ENCODE measurements at regions not wholly inside any gene's neighbourhood (a gene's known extent, or its start where the extent isn't known, plus 50 kb on each side); places are given as distances from the start of the nearest gene placed in this dataset.
"Not testable (repeated sequence)": the region's sequence is repeated elsewhere in the genome, so short reads cannot be mapped to it uniquely, and the experiment has no call there.

- no peak overlapping the region for H3K4me3 ChIP-seq (ENCODE audit: low read depth in 1 of 2, low read length in 2 of 2)
- no peaks in the 10 kb centered on the region for H3K27me3 ChIP-seq (ENCODE audit: low read depth, low read length)
- H3K9me3 ChIP-seq (ENCODE audit: control insufficient read depth in 1 of 2, low read length in 2 of 2) = no peaks in the 10 kb centered on the region
- H3K27ac ChIP-seq (ENCODE audit: low read length) = no peak overlapping the region
- H3K4me1 ChIP-seq (ENCODE audit: control insufficient read depth in 1 of 2, insufficient read depth in 2 of 2, low read length in 2 of 2) = peaks cover 0 to 4% of the 10 kb centered on the region in 2 donors
- no peaks in the 10 kb centered on the region for H3K36me3 ChIP-seq (ENCODE audit: control insufficient read depth in 1 of 2, insufficient read depth in 2 of 2, low read length in 2 of 2)
These were observed 78.9 kb upstream of the PLET1 start for GRCh38 chr11:112339566-112339965.

DNA sequence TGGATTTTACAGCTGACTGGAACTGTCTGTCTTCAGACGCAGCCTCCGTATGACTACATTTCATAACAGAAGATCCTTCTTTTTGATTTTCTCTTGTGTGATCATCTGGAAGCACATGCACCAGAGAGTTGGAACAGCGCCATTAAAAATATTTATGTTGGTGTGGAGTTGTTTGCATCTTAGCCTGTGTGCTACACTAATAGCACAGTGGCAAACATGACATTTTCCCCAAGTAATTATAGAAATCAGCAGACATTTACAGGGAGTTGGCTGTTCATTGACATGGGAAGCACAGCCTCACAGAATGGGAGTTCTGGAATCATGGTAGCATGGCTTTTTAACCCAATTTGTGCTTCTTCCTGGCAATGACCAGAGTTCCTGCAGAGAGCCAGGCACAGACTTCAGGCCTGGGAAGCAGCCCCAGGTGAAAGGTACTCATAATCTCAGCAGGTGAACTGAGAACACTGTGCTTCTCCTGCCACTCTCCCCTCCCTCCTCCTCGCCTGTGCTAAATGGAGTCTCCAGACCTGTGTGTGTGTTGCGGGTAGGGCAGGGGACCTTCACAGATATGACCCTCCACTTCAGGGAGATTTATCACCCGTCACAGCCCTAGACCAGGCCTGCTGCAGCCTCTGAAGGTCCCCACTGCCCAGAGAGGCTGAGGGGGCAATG lies 82.8 kb upstream of the PLET1 start:
- Histone ChIP-seq H3K9me3 (ENCODE audit: control insufficient read depth in 1 of 2, low read length in 2 of 2) (no peaks in the 10 kb centered on the region), H3K27me3 (ENCODE audit: low read depth, low read length) (no peaks in the 10 kb centered on the region), H3K4me3 (ENCODE audit: low read depth in 1 of 2, low read length in 2 of 2) (no peak overlapping the region), H3K27ac (ENCODE audit: low read length) (no peak overlapping the region), H3K4me1 (ENCODE audit: control insufficient read depth in 1 of 2, insufficient read depth in 2 of 2, low read length in 2 of 2) (peaks cover 0 to 4% of the 10 kb centered on the region in 2 donors), H3K36me3 (ENCODE audit: control insufficient read depth in 1 of 2, insufficient read depth in 2 of 2, low read length in 2 of 2) (no peaks in the 10 kb centered on the region)

DNA sequence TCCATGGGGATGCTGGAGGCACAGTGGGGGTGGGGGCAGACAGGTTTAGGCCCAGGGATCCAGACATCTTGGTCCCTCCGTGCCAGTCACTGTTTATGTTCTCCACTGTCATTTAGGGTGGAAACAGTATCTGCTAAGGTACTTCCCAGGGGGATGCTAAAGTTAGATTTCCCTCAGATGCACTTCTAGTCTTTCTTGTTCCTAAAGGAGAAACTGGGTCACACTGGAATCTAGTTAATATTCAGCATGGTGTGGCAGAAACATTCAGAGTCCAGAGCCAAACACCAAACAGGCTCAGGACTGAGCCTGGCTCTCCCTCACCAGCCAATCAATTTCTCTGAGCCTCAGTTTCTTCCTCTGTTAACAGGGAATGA lies 83.4 kb upstream of the PLET1 start:
- Histone ChIP-seq H3K36me3 (ENCODE audit: control insufficient read depth in 1 of 2, insufficient read depth in 2 of 2, low read length in 2 of 2) (no peaks in the 10 kb centered on the region), H3K27me3 (ENCODE audit: low read depth, low read length) (no peaks in the 10 kb centered on the region), H3K27ac (ENCODE audit: low read length) (no peak overlapping the region), H3K9me3 (ENCODE audit: control insufficient read depth in 1 of 2, low read length in 2 of 2) (no peaks in the 10 kb centered on the region), H3K4me3 (ENCODE audit: low read depth in 1 of 2, low read length in 2 of 2) (no peak overlapping the region), H3K4me1 (ENCODE audit: control insufficient read depth in 1 of 2, insufficient read depth in 2 of 2, low read length in 2 of 2) (peaks cover 0 to 4% of the 10 kb centered on the region in 2 donors)

GRCh38 chr11:112345166-112345565 lies 84.5 kb upstream of the PLET1 start:
- H3K9me3 ChIP-seq (ENCODE audit: control insufficient read depth in 1 of 2, low read length in 2 of 2) = no peaks in the 10 kb centered on the region
- H3K4me3 ChIP-seq (ENCODE audit: low read depth in 1 of 2, low read length in 2 of 2) = no peak overlapping the region
- no peak overlapping the region for H3K27ac ChIP-seq (ENCODE audit: low read length)
- H3K27me3 ChIP-seq (ENCODE audit: low read depth, low read length) = no peaks in the 10 kb centered on the region
- no peaks in the 10 kb centered on the region for H3K36me3 ChIP-seq (ENCODE audit: control insufficient read depth in 1 of 2, insufficient read depth in 2 of 2, low read length in 2 of 2)
- H3K4me1 ChIP-seq (ENCODE audit: control insufficient read depth in 1 of 2, insufficient read depth in 2 of 2, low read length in 2 of 2) = peaks cover 0 to 4% of the 10 kb centered on the region in 2 donors

GRCh38 chr11:112345706-112346105 lies 85.0 kb upstream of the PLET1 start:
- Histone ChIP-seq H3K36me3 (ENCODE audit: control insufficient read depth in 1 of 2, insufficient read depth in 2 of 2, low read length in 2 of 2) (no peaks in the 10 kb centered on the region), H3K4me1 (ENCODE audit: control insufficient read depth in 1 of 2, insufficient read depth in 2 of 2, low read length in 2 of 2) (peaks cover 0 to 4% of the 10 kb centered on the region in 2 donors), H3K27ac (ENCODE audit: low read length) (no peak overlapping the region), H3K9me3 (ENCODE audit: control insufficient read depth in 1 of 2, low read length in 2 of 2) (no peaks in the 10 kb centered on the region), H3K4me3 (ENCODE audit: low read depth in 1 of 2, low read length in 2 of 2) (no peak overlapping the region), H3K27me3 (ENCODE audit: low read depth, low read length) (no peaks in the 10 kb centered on the region)

DNA sequence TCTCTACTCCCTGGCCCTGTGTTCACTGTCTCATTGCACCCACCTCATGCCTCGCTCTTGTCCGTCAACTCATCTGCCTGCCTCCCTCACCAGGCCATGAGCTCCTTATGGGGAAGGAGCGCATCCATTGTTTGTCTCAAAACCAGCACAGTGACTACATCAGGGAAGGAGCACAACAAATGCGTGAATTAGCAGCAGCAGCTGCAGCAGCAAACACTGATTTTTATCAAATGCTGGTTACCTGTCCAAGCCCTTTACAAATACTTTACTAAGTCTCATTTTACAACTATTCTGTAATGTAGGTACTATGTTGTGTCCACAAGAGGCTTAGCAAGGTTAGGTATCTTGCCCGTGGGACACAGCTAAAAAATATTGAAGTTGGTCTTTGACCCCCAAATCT lies 85.9 kb upstream of the PLET1 start:
- Histone ChIP-seq H3K4me1 (ENCODE audit: control insufficient read depth in 1 of 2, insufficient read depth in 2 of 2, low read length in 2 of 2) (peaks cover 0 to 4% of the 10 kb centered on the region in 2 donors), H3K4me3 (ENCODE audit: low read depth in 1 of 2, low read length in 2 of 2) (no peak overlapping the region), H3K36me3 (ENCODE audit: control insufficient read depth in 1 of 2, insufficient read depth in 2 of 2, low read length in 2 of 2) (no peaks in the 10 kb centered on the region), H3K27me3 (ENCODE audit: low read depth, low read length) (no peaks in the 10 kb centered on the region), H3K9me3 (ENCODE audit: control insufficient read depth in 1 of 2, low read length in 2 of 2) (no peaks in the 10 kb centered on the region), H3K27ac (ENCODE audit: low read length) (no peak overlapping the region)

- Histone ChIP-seq H3K27ac (ENCODE audit: low read length) (no peak overlapping the region), H3K9me3 (ENCODE audit: control insufficient read depth in 1 of 2, low read length in 2 of 2) (no peaks in the 10 kb centered on the region), H3K27me3 (ENCODE audit: low read depth, low read length) (no peaks in the 10 kb centered on the region), H3K4me3 (ENCODE audit: low read depth in 1 of 2, low read length in 2 of 2) (no peak overlapping the region), H3K36me3 (ENCODE audit: control insufficient read depth in 1 of 2, insufficient read depth in 2 of 2, low read length in 2 of 2) (no peaks in the 10 kb centered on the region), H3K4me1 (ENCODE audit: control insufficient read depth in 1 of 2, insufficient read depth in 2 of 2, low read length in 2 of 2) (peaks cover 0 to 3% of the 10 kb centered on the region in 2 donors)
These were observed 87.9 kb upstream of the PLET1 start for GRCh38 chr11:112348480-112349029.

DNA sequence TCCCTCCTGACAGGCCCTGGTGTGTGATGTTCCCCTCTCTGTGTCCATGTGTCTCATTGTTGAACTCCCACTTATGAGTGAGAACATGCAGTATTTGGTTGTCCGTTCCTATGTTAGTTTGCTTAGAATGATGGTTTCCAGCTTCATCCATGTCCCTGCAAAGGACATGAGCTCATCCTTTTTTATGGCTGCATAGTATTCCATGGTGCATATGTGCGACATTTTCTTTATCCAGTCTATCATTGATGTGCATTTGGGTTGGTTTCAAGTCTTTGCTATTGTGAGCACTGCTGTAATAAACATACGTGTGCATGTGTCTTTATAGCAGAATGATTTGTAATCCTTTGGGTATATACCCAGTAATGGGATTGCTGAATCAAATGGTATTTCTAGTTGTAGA lies 90.8 kb upstream of the PLET1 start:
- H3K27ac ChIP-seq (ENCODE audit: low read length) = not testable (repeated sequence)

DNA sequence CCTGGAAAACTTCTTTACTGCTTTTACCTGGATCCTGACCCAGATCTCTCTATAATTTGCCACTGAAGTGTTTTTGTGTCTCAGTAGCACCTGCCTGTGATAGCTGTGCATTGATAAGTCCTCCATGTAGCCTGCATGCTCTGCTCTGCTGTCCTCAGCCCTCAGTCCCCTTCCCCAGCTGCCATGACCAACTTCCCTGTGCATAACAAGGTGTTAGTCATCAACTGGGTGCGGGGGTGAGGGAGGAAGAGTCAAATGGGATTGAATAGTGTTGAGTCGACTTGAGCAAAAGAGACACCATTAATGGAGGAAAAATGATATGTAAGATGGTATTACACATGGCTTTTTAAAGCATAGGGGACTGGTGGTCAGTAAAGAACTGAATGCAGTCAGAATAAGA lies 92.2 kb upstream of the PLET1 start:
- H3K9me3 ChIP-seq (ENCODE audit: control insufficient read depth in 1 of 2, low read length in 2 of 2) = no peaks in the 10 kb centered on the region
- no peaks in the 10 kb centered on the region for H3K27me3 ChIP-seq (ENCODE audit: low read depth, low read length)
- no peak overlapping the region for H3K27ac ChIP-seq (ENCODE audit: low read length)
- H3K36me3 ChIP-seq (ENCODE audit: control insufficient read depth in 1 of 2, insufficient read depth in 2 of 2, low read length in 2 of 2) = no peaks in the 10 kb centered on the region
- no peaks in the 10 kb centered on the region for H3K4me1 ChIP-seq (ENCODE audit: control insufficient read depth in 1 of 2, insufficient read depth in 2 of 2, low read length in 2 of 2)
- no peak overlapping the region for H3K4me3 ChIP-seq (ENCODE audit: low read depth in 1 of 2, low read length in 2 of 2)

More for the DNA sequence above, 90.8 kb upstream of the PLET1 start:
- not testable (repeated sequence) for H3K4me1 ChIP-seq (ENCODE audit: control insufficient read depth in 1 of 2, insufficient read depth in 2 of 2, low read length in 2 of 2); H3K36me3 ChIP-seq (ENCODE audit: control insufficient read depth in 1 of 2, insufficient read depth in 2 of 2, low read length in 2 of 2); H3K27me3 ChIP-seq (ENCODE audit: low read depth, low read length); H3K9me3 ChIP-seq (ENCODE audit: control insufficient read depth in 1 of 2, low read length in 2 of 2); H3K4me3 ChIP-seq (ENCODE audit: low read depth in 1 of 2, low read length in 2 of 2)

DNA sequence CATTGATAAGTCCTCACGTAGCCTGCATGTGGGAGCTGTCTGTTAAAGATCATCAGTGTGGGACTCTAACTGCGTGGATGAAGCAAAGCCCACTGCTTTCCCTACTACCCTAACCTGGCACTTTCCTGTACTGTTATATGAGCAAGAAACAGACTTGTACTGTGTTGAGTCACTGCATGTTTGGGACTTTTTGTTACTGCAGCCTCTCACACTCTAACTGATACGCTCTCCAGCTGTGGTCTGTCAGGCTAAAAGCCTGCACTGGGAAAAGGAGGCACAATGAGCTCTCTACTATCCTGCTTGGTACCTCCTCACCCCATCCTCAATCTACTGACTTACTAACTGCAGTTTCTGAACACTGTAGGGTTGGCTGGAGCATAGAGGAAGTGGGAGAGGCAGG lies 93.7 kb upstream of the PLET1 start:
- no peak overlapping the region for H3K4me3 ChIP-seq (ENCODE audit: low read depth in 1 of 2, low read length in 2 of 2)
- H3K27me3 ChIP-seq (ENCODE audit: low read depth, low read length) = no peaks in the 10 kb centered on the region
- no peaks in the 10 kb centered on the region for H3K4me1 ChIP-seq (ENCODE audit: control insufficient read depth in 1 of 2, insufficient read depth in 2 of 2, low read length in 2 of 2)
- H3K36me3 ChIP-seq (ENCODE audit: control insufficient read depth in 1 of 2, insufficient read depth in 2 of 2, low read length in 2 of 2) = no peaks in the 10 kb centered on the region
- H3K9me3 ChIP-seq (ENCODE audit: control insufficient read depth in 1 of 2, low read length in 2 of 2) = no peaks in the 10 kb centered on the region
- no peak overlapping the region for H3K27ac ChIP-seq (ENCODE audit: low read length)

GRCh38 chr11:112355726-112356125 lies 95.1 kb upstream of the PLET1 start:
- H3K27ac ChIP-seq (ENCODE audit: low read length) = no peak overlapping the region
- no peak overlapping the region for H3K4me3 ChIP-seq (ENCODE audit: low read depth in 1 of 2, low read length in 2 of 2)
- H3K27me3 ChIP-seq (ENCODE audit: low read depth, low read length) = no peaks in the 10 kb centered on the region
- H3K9me3 ChIP-seq (ENCODE audit: control insufficient read depth in 1 of 2, low read length in 2 of 2) = no peaks in the 10 kb centered on the region
- H3K36me3 ChIP-seq (ENCODE audit: control insufficient read depth in 1 of 2, insufficient read depth in 2 of 2, low read length in 2 of 2) = no peaks in the 10 kb centered on the region
- no peaks in the 10 kb centered on the region for H3K4me1 ChIP-seq (ENCODE audit: control insufficient read depth in 1 of 2, insufficient read depth in 2 of 2, low read length in 2 of 2)

GRCh38 chr11:112357488-112357887 lies 96.8 kb upstream of the PLET1 start:
- H3K27ac ChIP-seq (ENCODE audit: low read length) = no peak overlapping the region

More at GRCh38 chr11:112357488-112357887, 96.8 kb upstream of the PLET1 start:
- Histone ChIP-seq H3K36me3 (ENCODE audit: control insufficient read depth in 1 of 2, insufficient read depth in 2 of 2, low read length in 2 of 2) (no peaks in the 10 kb centered on the region), H3K27me3 (ENCODE audit: low read depth, low read length) (no peaks in the 10 kb centered on the region), H3K4me3 (ENCODE audit: low read depth in 1 of 2, low read length in 2 of 2) (no peak overlapping the region), H3K4me1 (ENCODE audit: control insufficient read depth in 1 of 2, insufficient read depth in 2 of 2, low read length in 2 of 2) (no peaks in the 10 kb centered on the region), H3K9me3 (ENCODE audit: control insufficient read depth in 1 of 2, low read length in 2 of 2) (no peaks in the 10 kb centered on the region)

Data from muscle layer of duodenum (tissue), 2 donors.